ENCODE measurements at regions not wholly inside any gene's neighbourhood (a gene's known extent, or its start where the extent isn't known, plus 50 kb on each side); places are given as distances from the start of the nearest gene placed in this dataset.

GRCh38 chr5:86838083-86838482 is 220.3 kb downstream of the COX7C start:
- Histone ChIP-seq H3K18ac (ENCODE audit: low read depth, low read length) (no peak overlapping the region), H2BK20ac (ENCODE audit: low read depth, low read length) (no peak overlapping the region), H2BK120ac (ENCODE audit: low read depth, low read length) (no peak overlapping the region), H2AK5ac (ENCODE audit: low read depth, low read length) (no peak overlapping the region), H3K14ac (replicated peaks; ENCODE audit: low read depth, low read length) (no peak overlapping the region), H3K4ac (ENCODE audit: low read depth, low read length) (no peak overlapping the region), H3K79me1 (ENCODE audit: low read depth in 1 of 2, low read length in 2 of 2) (no peaks in the 10 kb centered on the region), H3K9ac (ENCODE audit: low read depth, low read length) (no peak overlapping the region), H3K36me3 (ENCODE audit: control insufficient read depth, insufficient read depth, low read length) (no peaks in the 10 kb centered on the region), H4K5ac (ENCODE audit: low read depth, low read length) (no peak overlapping the region), H3K23ac (ENCODE audit: low read depth, low read length) (no peak overlapping the region), H2BK15ac (ENCODE audit: low read depth, low read length) (no peak overlapping the region), H4K91ac (ENCODE audit: insufficient read depth, low read depth, low read length) (no peak overlapping the region), H2AFZ (replicated peaks; ENCODE audit: low read length, poor library complexity) (no peak overlapping the region), H3K4me1 (ENCODE audit: control insufficient read depth, insufficient read depth, low read length) (no peaks in the 10 kb centered on the region), H2BK5ac (ENCODE audit: low read depth, low read length, poor library complexity, severe bottlenecking) (no peak overlapping the region), H3K9me1 (ENCODE audit: insufficient read depth, low read length) (no peaks in the 10 kb centered on the region), H3K27ac (ENCODE audit: insufficient read depth, low read length) (no peak overlapping the region), H2AK9ac (replicated peaks; ENCODE audit: low read depth, low read length, poor library complexity) (no peak overlapping the region), H3K4me3 (ENCODE audit: insufficient read depth, low read depth, low read length) (no peak overlapping the region), H3K4me2 (ENCODE audit: low read depth, low read length) (no peak overlapping the region), H4K20me1 (ENCODE audit: insufficient read depth, low read length) (no peaks in the 10 kb centered on the region), H3K27me3 (ENCODE audit: control insufficient read depth, insufficient read depth, low read length) (no peaks in the 10 kb centered on the region), H4K8ac (ENCODE audit: low read depth in 2 of 2, low read length in 2 of 2) (no peak overlapping the region), H3K9me3 (ENCODE audit: control insufficient read depth, insufficient read depth, low read length) (no peaks in the 10 kb centered on the region), H3K56ac (ENCODE audit: extremely low read depth, insufficient read depth, low read length) (no peak overlapping the region)
- 100% methylated on average over 1 of the region's 2 CpGs; no CpG with 5 or more reads in 1 of the 2 experiments for WGBS, 2 experiments (ENCODE audit: extremely low coverage in 2 of 2, insufficient read length in 1 of 2)
- ChIA-PET CTCF (no interaction called here), POLR2A (ENCODE audit: unreplicated experiment) (no interaction called here)
- no TSS peak for BruUV-seq (replicated peaks)
- no peak for DNase-seq
- dilution Hi-C loops (cut with HindIII; ENCODE audit: low sequenced_read_pairs, unreplicated experiment), result no loop called here
- no peak for ATAC-seq (ENCODE audit: low read depth)
- in situ Hi-C loops (cut with MboI; ENCODE audit: low sequenced_read_pairs), result no loop called here
- TF ChIP-seq RAD21 (IDR thresholded peaks at IDR 0.05; ENCODE audit: low read length), result no peak
- no peak for TF ChIP-seq CTCF (conservative IDR thresholded peaks at IDR 0.05; ENCODE audit: low read depth, low read length)
- TF ChIP-seq CEBPB (IDR thresholded peaks at IDR 0.05; ENCODE audit: low read depth, low read length), result no peak
- TF ChIP-seq MAFK (IDR thresholded peaks at IDR 0.05; ENCODE audit: low read depth, low read length), result no peak
- TF ChIP-seq FOS (IDR thresholded peaks at IDR 0.05; ENCODE audit: low read depth, low read length), result no peak
- TF ChIP-seq BHLHE40 (IDR thresholded peaks at IDR 0.05; ENCODE audit: low read depth, low read length), result no peak
- no peak for TF ChIP-seq POLR2A (IDR thresholded peaks at IDR 0.05; ENCODE audit: low read depth, low read length)
- TF ChIP-seq MAZ (IDR thresholded peaks at IDR 0.05; ENCODE audit: borderline replicate concordance, low read depth, low read length), result no peak
- no peak for TF ChIP-seq RCOR1 (IDR thresholded peaks at IDR 0.05; ENCODE audit: insufficient replicate concordance, low read length)
- intact Hi-C loops (cut with micrococcal nuclease), result no loop called here
